ENCODE measurements at regions not wholly inside any gene's neighbourhood (a gene's known extent, or its start where the extent isn't known, plus 50 kb on each side); places are given as distances from the start of the nearest gene placed in this dataset.

DNA sequence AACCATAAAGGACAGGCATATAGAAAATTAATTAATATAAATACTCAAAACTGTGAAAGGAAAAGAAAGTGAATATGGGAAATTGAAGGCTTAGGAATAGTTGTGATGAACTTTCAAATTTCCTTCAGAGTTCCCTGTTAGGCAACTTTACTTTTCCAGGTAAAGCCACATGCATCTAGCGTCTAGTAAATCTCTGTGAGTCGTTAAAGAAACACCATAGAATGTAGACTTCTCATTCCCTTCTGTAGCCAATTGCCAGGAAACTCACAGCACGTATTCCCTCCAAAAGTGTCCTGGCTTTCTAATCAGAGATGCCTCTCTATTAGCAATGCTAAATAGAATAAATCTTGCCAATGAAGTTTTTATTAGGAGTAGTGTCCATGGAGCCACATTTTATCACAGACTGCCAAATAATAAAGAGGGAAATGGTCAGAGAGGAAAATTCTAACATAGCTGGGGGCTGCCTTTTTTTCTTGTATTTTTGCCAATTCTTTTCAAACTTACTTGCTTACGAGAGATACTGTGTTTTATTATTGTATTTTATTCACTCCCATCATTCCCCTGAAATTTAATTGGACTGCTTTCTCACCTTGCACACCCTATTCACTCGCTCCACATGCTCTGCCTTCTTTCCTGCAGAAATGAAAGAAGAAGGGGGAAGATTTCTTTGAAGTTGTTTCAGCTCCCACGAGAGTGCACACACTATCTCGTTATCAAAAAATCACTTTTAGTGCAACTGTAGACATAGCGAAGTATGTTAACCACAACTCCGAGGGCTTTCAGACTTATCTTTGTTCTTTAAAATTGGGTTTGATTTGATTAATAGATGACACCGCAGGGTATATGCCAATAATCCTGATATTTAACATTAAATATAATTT lies 439.0 kb downstream of the CSNK1G3 start:
- Histone ChIP-seq H3K9me3 (ENCODE audit: low read depth) (no peaks in the 10 kb centered on the region), H3K9me2 (ENCODE audit: insufficient read depth) (no peaks in the 10 kb centered on the region), H2AFZ (no peak overlapping the region), H3K4me2 (ENCODE audit: unreplicated experiment) (peak overlapping the region; percentile 19), H4K20me1 (ENCODE audit: insufficient read depth) (no peaks in the 10 kb centered on the region), H3K9ac (no peak overlapping the region), H3K27ac (no peak overlapping the region), H3K4me1 (ENCODE audit: insufficient read depth) (peaks cover 16% of the 10 kb centered on the region), H3K36me3 (ENCODE audit: low read depth) (no peaks in the 10 kb centered on the region), H3K4me3 (no peak overlapping the region), H3K27me3 (replicated peaks; ENCODE audit: insufficient read depth) (0 out of 2 replicates have a peak, but pooled peaks cover 2% of the 10 kb centered on the region), H3F3A (ENCODE audit: insufficient read depth) (peaks cover 14% of the 10 kb centered on the region), H3K79me2 (ENCODE audit: insufficient read depth) (no peaks in the 10 kb centered on the region)
- in situ Hi-C loops (cut with MboI), result no loop called here
- TF ChIP-seq EZH2 (IDR thresholded peaks at IDR 0.05; ENCODE audit: insufficient read depth, poor library complexity, severe bottlenecking) (no peak), EZH2phosphoT487 (IDR thresholded peaks at IDR 0.05; ENCODE audit: insufficient read depth, low read depth) (no peak)
- WGBS, 2 experiments (ENCODE audit: low coverage in 1 of 2, low lambda C conversion rate in 2 of 2, missing lambda C conversion rate in 2 of 2), result 80 to 88% methylated on average over 10 of the region's 10 CpGs
- peak; percentile 5 for DNase-seq

DNA sequence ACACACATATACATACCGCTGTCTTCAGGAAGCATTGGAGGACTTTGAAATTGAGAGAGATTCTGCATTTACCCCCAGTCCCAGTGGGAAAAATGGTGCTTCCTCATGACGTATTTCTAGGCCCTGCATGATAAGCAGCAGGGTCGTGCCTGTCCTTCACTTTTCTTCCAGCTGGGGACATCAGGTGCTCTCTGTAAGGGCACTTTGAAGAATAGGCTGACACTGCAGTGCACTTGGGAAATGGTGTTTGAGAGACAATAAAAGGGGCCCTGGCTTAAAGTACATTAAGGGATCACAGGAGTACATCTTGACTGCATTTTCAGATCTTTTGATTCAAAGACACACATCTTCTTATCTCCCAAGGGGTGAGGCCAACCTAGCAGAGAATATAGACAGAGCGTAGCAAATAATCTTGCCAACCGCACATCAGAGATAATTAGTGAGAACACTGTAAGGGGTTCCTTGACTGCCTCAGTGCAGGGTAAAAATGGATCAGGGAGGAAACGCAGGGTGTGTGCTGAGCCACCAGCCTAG lies 437.9 kb downstream of the CSNK1G3 start:
- Histone ChIP-seq H3K9me2 (ENCODE audit: insufficient read depth) (no peaks in the 10 kb centered on the region), H3K4me1 (ENCODE audit: insufficient read depth) (peaks cover 16% of the 10 kb centered on the region), H3K36me3 (ENCODE audit: low read depth) (no peaks in the 10 kb centered on the region), H3K4me3 (no peak overlapping the region), H3K9me3 (ENCODE audit: low read depth) (no peaks in the 10 kb centered on the region), H3K27ac (no peak overlapping the region), H3K27me3 (replicated peaks; ENCODE audit: insufficient read depth) (0 out of 2 replicates have a peak, but pooled peaks cover 12% of the 10 kb centered on the region), H3F3A (ENCODE audit: insufficient read depth) (peaks cover 14% of the 10 kb centered on the region), H3K79me2 (ENCODE audit: insufficient read depth) (no peaks in the 10 kb centered on the region), H2AFZ (no peak overlapping the region), H3K9ac (no peak overlapping the region), H4K20me1 (ENCODE audit: insufficient read depth) (no peaks in the 10 kb centered on the region), H3K4me2 (ENCODE audit: unreplicated experiment) (no peak overlapping the region)
- in situ Hi-C loops (cut with MboI), result no loop called here
- TF ChIP-seq EZH2phosphoT487 (IDR thresholded peaks at IDR 0.05; ENCODE audit: insufficient read depth, low read depth) (no peak), EZH2 (IDR thresholded peaks at IDR 0.05; ENCODE audit: insufficient read depth, poor library complexity, severe bottlenecking) (no peak)
- WGBS, 2 experiments (ENCODE audit: low coverage in 1 of 2, low lambda C conversion rate in 2 of 2, missing lambda C conversion rate in 2 of 2), result 96% methylated on average over 6 of the region's 6 CpGs
- DNase-seq, result no peak

DNA sequence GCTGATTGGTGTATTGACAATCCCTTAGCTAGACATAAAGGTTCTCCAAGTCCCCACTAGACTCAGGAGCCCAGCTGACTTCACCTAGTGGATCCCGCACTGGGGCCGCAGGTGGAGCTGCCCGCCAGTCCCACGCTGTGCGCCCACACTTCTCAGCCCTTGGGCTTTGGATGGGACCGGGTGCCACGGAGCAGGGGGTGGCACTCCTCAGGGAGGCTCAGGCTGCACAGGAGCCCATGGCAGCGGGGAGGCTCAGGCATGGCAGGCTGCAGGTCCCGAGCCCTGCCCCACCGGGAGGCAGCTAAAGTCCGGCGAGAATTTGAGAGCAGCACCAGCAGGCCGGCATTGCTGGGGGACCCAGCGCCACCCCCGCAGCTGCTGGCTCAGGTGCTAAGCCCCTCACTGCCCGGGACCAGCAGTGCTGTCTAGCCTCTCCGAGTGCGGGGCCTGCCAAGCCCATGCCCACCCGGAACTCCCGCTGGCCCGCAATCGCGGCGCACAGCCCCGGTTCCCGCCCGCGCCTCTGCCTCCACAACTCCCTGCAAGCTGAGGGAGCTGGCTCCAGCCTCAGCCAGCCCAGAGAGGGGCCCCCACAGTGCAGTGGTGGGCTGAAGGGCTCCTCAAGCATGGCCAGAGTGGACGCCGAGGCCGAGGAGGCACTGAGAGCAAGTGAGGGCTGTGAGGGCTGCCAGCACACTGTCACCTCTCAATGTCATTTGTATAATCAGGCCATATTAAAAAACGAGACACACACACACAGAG lies 437.2 kb downstream of the CSNK1G3 start:
- H3K27me3 ChIP-seq (replicated peaks; ENCODE audit: insufficient read depth), result peaks cover 12% of the 10 kb centered on the region; the same call in 1 of the 2 replicates
- H3K36me3 ChIP-seq (ENCODE audit: low read depth), result no peaks in the 10 kb centered on the region
- WGBS, 2 experiments (ENCODE audit: low coverage in 1 of 2, low lambda C conversion rate in 2 of 2, missing lambda C conversion rate in 2 of 2), result 93 to 94% methylated on average over 15 to 25 of the region's 32 CpGs
- DNase-seq, result no peak
- peaks cover 16% of the 10 kb centered on the region for H3K4me1 ChIP-seq (ENCODE audit: insufficient read depth)
- no peak overlapping the region for H3K4me2 ChIP-seq (ENCODE audit: unreplicated experiment)
- no peaks in the 10 kb centered on the region for H3K79me2 ChIP-seq (ENCODE audit: insufficient read depth)
- no peak overlapping the region for H3K27ac ChIP-seq
- in situ Hi-C loops (cut with MboI), result no loop called here
- H3K9me2 ChIP-seq (ENCODE audit: insufficient read depth), result no peaks in the 10 kb centered on the region
- H3K4me3 ChIP-seq, result no peak overlapping the region
- H3F3A ChIP-seq (ENCODE audit: insufficient read depth), result peaks cover 14% of the 10 kb centered on the region
- no peaks in the 10 kb centered on the region for H4K20me1 ChIP-seq (ENCODE audit: insufficient read depth)
- no peaks in the 10 kb centered on the region for H3K9me3 ChIP-seq (ENCODE audit: low read depth)
- TF ChIP-seq EZH2 (IDR thresholded peaks at IDR 0.05; ENCODE audit: insufficient read depth, poor library complexity, severe bottlenecking) (no peak), EZH2phosphoT487 (IDR thresholded peaks at IDR 0.05; ENCODE audit: insufficient read depth, low read depth) (no peak)
- H3K9ac ChIP-seq, result no peak overlapping the region
- no peak overlapping the region for H2AFZ ChIP-seq

DNA sequence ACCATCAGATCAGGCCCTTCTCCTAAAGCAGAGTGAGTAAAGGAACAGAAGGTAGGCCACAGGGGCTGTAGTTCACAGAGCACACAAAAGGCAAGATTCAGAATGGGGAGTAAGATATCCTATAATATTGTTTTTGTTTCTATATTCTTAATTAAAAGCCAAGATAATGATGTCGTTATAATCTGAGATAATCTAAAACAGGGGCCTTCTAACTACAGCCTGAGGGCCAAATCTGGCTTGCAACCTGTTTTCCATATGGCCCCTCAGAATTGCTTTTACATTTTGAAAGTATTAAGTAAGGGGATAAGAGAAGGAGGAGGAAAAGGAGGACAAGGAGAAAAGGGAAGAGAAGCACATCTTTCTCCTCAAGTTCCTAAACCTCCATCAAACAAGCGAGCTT lies 435.8 kb downstream of the CSNK1G3 start:
- Histone ChIP-seq H3K36me3 (ENCODE audit: low read depth) (no peaks in the 10 kb centered on the region), H3F3A (ENCODE audit: insufficient read depth) (peaks cover 14% of the 10 kb centered on the region), H3K79me2 (ENCODE audit: insufficient read depth) (no peaks in the 10 kb centered on the region), H3K9me2 (ENCODE audit: insufficient read depth) (no peaks in the 10 kb centered on the region), H3K9me3 (ENCODE audit: low read depth) (no peaks in the 10 kb centered on the region), H4K20me1 (ENCODE audit: insufficient read depth) (no peaks in the 10 kb centered on the region), H3K27ac (no peak overlapping the region), H3K4me3 (no peak overlapping the region), H3K27me3 (replicated peaks; ENCODE audit: insufficient read depth) (peaks cover 18% of the 10 kb centered on the region), H2AFZ (no peak overlapping the region), H3K4me2 (ENCODE audit: unreplicated experiment) (no peak overlapping the region), H3K9ac (no peak overlapping the region), H3K4me1 (ENCODE audit: insufficient read depth) (peaks cover 16% of the 10 kb centered on the region)
- TF ChIP-seq EZH2 (IDR thresholded peaks at IDR 0.05; ENCODE audit: insufficient read depth, poor library complexity, severe bottlenecking), result no peak
- no peak for TF ChIP-seq EZH2phosphoT487 (IDR thresholded peaks at IDR 0.05; ENCODE audit: insufficient read depth, low read depth)
- WGBS, 2 experiments (ENCODE audit: low coverage in 1 of 2, low lambda C conversion rate in 2 of 2, missing lambda C conversion rate in 2 of 2), result 74 to 77% methylated on average over 2 of the region's 2 CpGs
- DNase-seq, result no peak
- in situ Hi-C loops (cut with MboI), result no loop called here
